KG1 (cell line): ENCODE measurements at regions not wholly inside any gene's neighbourhood (a gene's known extent, or its start where the extent isn't known, plus 50 kb on each side); places are given as distances from the start of the nearest gene placed in this dataset.
"Not testable (repeated sequence)": the region's sequence is repeated elsewhere in the genome, so short reads cannot be mapped to it uniquely, and the experiment has no call there.

ENCODE experiments used
- DNase-seq: peaks from one replicate; lab custom pipeline; 2025; lab: John Stamatoyannopoulos, UW

- DNase-seq, result no peak
Measured at GRCh38 chr1:68675336-68675735, 178.5 kb upstream of the DEPDC1 start.

- DNase-seq, result no peak
Measured at GRCh38 chr1:68677684-68678351, 180.9 kb upstream of the DEPDC1 start.

- no peak for DNase-seq
Measured at GRCh38 chr1:68696221-68696620, 199.3 kb upstream of the DEPDC1 start.

- no peak for DNase-seq
Measured at GRCh38 chr1:68703921-68704354, 207.1 kb upstream of the DEPDC1 start.

GRCh38 chr1:68704800-68705443, 208.0 kb upstream of the DEPDC1 start:
- DNase-seq, result no peak

- no peak for DNase-seq
Measured at GRCh38 chr1:68705466-68705865, 208.6 kb upstream of the DEPDC1 start.

GRCh38 chr1:68706639-68707317, 209.9 kb upstream of the DEPDC1 start:
- DNase-seq, result no peak

- DNase-seq, result no peak
Measured at GRCh38 chr1:68717330-68717729, 220.4 kb upstream of the DEPDC1 start.

GRCh38 chr1:68720476-68720875, 223.6 kb upstream of the DEPDC1 start:
- DNase-seq, result no peak

- no peak for DNase-seq
Measured at GRCh38 chr1:68723791-68724190, 226.9 kb upstream of the DEPDC1 start.

GRCh38 chr1:68725001-68725752, 228.3 kb upstream of the DEPDC1 start:
- DNase-seq, result no peak

GRCh38 chr1:68739486-68739885, 242.6 kb upstream of the DEPDC1 start:
- DNase-seq, result not testable (repeated sequence)

GRCh38 chr1:68745011-68745410, 248.1 kb upstream of the DEPDC1 start:
- no peak for DNase-seq

- DNase-seq, result no peak
Measured at GRCh38 chr1:68745451-68745850, 248.6 kb upstream of the DEPDC1 start.

GRCh38 chr1:68746378-68746777, 249.5 kb upstream of the DEPDC1 start:
- no peak for DNase-seq

GRCh38 chr1:68751723-68752122, 254.8 kb upstream of the DEPDC1 start:
- no peak for DNase-seq

GRCh38 chr1:68758666-68759209, 261.9 kb upstream of the DEPDC1 start:
- no peak for DNase-seq

GRCh38 chr1:68767941-68768340, 271.1 kb upstream of the DEPDC1 start:
- DNase-seq, result no peak

- no peak for DNase-seq
Measured at GRCh38 chr1:68770817-68771216, 273.9 kb upstream of the DEPDC1 start.

- peak; percentile 22 for DNase-seq
Measured at GRCh38 chr1:68777851-68778250, 281.0 kb upstream of the DEPDC1 start.

GRCh38 chr1:68779841-68780240, 283.0 kb upstream of the DEPDC1 start:
- not testable (repeated sequence) for DNase-seq

GRCh38 chr1:68780919-68781318, 284.0 kb upstream of the DEPDC1 start:
- DNase-seq, result no peak
